NB4 (cell line): ENCODE measurements at regions not wholly inside any gene's neighbourhood (a gene's known extent, or its start where the extent isn't known, plus 50 kb on each side); places are given as distances from the start of the nearest gene placed in this dataset.

ENCODE experiments used
- POLR2A ChIP-seq: IDR thresholded peaks from 2 replicates; pipeline ENCODE4 v1.6.1; 2011; ENCODE audit warnings: mild to moderate bottlenecking; ENCODE audit not compliant: insufficient read length; ENCODE audit errors: extremely low read depth
- TF ChIP-seq, protein P1 (sequence below): IDR thresholded peaks from one replicate; pipeline ENCODE4 v1.5.1; 2012; ENCODE audit warnings: low read depth, low read length
- TF ChIP-seq, protein P2 (sequence below): IDR thresholded peaks from 2 replicates; pipeline ENCODE4 v1.6.1; 2011; ENCODE audit warnings: low read depth, low read length

DNA sequence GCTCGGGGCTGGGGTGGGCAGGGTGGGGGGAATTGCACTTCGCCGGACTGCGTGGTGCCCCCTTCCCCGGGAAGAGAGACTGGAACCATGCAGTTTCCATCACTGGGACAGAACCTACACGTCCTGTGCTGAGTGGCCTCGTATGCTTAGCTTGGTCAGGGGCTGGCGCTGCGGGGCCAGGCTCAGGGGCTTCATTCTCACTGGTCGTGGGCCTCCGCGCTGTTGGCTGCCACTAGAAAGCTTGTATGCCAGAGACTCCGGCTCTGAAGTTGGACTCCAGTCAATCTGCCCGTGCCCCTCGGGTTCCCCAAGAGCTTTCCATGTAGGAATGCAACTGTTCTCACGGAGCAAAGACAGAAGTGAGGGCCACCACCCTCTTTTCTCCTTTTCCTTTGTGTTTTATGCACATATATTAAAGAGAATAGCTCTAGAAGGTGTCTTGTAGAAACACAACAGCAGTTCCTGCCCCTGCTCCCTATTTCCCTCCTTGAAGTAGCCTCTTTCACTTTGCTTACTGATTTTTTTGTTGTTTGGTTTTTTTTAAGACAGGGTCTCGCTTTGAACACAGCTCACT lies 64.0 kb upstream of the YWHAQ start:
- TF ChIP-seq, protein P1, sequence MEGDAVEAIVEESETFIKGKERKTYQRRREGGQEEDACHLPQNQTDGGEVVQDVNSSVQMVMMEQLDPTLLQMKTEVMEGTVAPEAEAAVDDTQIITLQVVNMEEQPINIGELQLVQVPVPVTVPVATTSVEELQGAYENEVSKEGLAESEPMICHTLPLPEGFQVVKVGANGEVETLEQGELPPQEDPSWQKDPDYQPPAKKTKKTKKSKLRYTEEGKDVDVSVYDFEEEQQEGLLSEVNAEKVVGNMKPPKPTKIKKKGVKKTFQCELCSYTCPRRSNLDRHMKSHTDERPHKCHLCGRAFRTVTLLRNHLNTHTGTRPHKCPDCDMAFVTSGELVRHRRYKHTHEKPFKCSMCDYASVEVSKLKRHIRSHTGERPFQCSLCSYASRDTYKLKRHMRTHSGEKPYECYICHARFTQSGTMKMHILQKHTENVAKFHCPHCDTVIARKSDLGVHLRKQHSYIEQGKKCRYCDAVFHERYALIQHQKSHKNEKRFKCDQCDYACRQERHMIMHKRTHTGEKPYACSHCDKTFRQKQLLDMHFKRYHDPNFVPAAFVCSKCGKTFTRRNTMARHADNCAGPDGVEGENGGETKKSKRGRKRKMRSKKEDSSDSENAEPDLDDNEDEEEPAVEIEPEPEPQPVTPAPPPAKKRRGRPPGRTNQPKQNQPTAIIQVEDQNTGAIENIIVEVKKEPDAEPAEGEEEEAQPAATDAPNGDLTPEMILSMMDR: no peak
- TF ChIP-seq, protein P2, sequence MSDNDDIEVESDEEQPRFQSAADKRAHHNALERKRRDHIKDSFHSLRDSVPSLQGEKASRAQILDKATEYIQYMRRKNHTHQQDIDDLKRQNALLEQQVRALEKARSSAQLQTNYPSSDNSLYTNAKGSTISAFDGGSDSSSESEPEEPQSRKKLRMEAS: no peak
- no peak for TF ChIP-seq POLR2A
